Stimulated activated CD4-positive, alpha-beta T cell treated with anti-CD3 and anti-CD28 coated beads, TNF-alpha, amount 100 ng/mL, for 24 hours (primary cell): ENCODE measurements at regions not wholly inside any gene's neighbourhood (a gene's known extent, or its start where the extent isn't known, plus 50 kb on each side); places are given as distances from the start of the nearest gene placed in this dataset.

Experiments used
- DNase-seq, 3 experiments: peaks; one replicate each; pipeline ENCODE4 v3.0.0-alpha.2; 2020; ENCODE audit warnings: low read depth in 3 of 3

DNA sequence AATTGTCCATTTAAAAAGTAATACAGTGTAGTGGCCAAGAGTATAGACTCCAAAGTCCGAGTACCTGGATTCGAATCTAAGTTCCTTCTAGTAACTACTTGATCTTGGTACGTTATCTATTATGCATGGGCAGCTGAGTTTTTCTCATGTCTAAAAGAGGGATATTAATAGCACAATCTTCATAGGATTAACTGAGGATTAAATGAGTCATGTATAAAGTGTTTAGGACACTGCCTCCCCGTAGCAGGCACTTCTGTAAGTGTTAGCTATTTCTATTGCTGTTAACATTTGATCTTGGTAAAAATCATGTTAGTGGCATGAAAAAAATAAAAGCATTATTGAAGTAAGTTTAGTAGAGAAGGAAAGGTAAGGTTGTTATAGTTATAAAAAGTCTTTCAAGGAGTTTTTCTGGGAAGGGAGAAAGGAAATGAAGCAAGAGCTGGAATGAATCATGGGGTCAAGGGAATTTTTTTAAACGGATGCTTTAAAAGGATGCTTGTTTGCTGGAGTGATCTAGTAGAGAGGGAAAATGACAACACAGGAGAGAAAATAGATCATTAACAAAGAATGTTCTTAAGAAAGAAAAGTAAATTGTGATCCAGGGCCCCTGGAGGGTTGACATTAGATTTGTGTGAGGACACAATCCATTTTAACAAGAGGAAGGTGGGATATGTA is 502.2 kb upstream of the USP15 start:
- DNase-seq = no peak

DNA sequence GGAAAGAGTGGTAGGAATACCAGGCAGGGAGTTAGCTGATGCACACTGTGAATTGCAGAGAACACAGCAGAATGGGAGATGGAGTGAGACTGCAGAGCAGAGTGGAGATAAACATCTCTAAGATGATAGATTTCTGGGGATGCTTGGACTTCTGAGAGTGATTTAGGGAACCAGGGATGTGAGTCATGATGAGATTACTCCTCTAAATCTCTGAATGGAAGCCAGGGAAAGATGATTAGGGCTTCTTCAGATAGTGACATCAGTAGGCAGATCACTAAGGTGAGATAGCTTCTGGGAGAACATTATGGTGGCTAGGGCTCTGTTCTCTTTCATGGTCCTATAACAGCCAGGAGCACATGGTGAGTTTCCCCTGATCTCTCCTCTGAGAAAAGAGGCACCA is 501.5 kb upstream of the USP15 start:
- DNase-seq = no peak

DNA sequence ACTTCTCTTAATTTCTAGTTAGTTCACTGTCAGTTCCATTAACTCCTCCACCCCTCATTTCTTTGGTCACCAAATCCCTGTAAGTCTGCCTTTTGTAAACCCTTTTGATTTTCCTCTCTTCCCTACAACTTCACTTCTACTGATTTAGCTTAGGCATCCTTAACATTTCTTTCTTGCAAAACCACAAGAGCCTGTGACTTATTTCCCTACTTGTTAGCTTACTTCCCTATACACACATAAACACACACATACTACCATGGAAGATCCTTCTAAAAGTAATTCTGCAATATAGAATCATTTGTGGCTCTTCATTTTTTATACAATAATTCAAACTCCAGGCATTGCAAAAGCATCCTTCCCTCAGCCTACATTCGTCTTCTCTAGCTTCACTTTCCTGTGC is 494.3 kb upstream of the USP15 start:
- no peak for DNase-seq

DNA sequence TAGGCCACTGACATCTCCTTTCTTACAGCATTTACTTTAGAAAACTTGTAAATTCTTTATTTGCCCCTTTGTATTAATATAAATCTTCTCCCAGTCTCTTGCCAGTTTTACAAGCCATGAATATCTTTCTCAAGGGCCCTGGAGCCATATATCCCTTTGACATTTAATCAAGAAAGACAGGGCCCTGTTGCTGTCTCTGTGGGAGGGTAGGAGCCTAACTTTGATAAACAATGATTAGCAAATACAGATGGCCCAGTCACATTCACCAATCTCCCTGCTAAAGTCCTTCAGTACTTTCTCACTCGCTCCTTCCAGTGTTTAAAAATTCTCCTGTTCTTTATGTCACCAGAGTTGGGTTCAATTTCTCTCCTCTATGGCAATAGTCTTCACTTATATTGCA is 479.8 kb upstream of the USP15 start:
- no peak for DNase-seq

DNA sequence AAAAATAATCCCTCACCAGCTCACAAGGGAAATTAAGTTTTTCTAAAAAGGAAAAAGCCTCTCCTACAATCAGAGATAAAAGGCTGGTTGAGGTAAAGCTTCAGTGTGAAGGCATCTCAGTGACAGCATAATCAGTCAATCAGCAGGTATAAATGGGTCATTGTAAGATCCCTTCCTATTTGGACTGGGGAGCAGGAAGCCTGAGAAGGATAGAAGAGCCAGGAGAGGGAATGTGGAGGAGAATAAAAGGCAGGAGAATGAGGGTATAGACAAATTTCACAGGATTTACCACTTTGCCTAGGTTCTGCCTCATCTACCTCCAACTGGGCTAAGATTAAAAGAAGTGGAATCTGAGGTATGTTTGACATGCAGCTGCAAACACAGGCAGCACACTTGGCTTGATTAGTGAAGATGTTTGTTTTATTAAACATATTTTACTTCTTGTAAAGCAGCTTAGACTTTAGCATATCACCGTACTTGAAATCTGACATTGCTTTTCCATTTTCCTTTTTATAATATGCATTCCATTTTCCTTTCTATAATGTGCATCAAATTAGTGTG is 479.1 kb upstream of the USP15 start:
- DNase-seq = no peak

DNA sequence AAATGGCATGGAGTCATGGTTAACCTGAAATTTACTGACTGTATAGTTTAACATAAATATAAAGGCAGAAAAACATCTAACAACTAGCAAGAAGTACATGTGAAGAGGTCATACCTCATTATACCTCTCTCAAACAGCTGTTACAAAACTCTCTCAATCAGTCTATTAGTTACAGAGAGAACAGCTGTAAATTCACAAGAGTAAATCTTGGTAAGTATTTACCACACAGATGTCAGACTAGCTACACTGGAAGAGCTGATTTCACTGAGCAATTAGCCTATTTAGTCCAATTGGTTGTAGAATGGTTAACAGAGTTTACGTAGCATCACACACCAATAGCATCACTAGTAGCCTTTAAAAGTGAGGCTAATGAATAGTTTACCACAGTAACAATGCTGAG is 463.4 kb upstream of the USP15 start:
- DNase-seq = no peak

DNA sequence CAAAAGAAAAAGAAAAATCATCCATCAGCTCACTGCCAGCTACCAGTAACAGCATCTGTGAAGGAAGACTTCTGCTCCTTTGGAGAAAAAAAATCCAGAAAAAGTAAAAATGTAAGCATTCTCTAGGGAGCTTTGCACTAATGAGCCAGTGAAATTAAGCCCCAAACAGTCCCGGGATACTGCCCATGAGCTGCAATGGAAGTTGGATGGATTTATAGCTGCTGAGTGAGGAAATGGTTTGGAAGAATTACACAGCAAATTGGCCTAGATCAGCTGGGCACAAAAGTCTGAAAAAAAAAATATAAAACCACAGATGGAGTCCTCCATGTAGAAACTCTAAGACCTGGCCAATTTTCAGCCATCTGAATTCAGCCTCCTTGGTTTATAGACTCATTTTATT is 462.9 kb upstream of the USP15 start:
- no peak for DNase-seq

DNA sequence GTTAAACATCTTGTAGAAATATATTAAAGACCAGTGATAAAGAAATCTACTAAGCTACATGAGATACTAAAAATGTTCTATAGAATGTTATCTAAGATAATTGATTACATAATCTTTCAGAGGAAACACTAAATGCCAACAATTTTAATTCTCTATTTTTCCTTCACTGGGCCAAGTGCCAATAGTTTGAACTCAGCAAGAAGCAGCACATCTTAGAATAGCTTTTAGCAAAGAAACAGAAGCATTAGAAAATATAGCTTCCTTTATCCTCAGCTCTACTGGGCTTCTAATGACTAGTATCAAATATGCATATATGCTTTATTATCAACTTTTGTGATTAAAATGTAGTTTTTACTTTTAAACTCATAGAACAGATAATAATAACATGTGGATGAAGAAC is 461.4 kb upstream of the USP15 start:
- no peak for DNase-seq

DNA sequence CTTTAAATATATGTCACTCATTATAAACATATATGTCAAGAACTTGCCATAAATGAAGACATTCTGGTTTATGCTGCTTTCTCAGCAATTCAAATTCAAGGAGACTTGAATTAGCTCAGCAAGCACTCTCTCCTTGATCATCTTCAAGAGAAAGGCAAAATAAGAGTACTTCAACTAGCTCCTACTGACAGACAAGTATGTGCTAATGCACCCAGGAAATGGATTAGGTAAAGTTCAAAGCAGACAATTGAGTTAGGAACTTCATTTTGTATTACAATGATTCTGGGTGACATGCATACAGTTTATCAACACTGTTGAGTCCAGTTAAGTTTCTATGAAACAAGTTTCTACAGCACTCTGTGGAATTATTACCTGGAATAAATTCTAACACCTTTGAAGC is 455.9 kb upstream of the USP15 start:
- DNase-seq = no peak

DNA sequence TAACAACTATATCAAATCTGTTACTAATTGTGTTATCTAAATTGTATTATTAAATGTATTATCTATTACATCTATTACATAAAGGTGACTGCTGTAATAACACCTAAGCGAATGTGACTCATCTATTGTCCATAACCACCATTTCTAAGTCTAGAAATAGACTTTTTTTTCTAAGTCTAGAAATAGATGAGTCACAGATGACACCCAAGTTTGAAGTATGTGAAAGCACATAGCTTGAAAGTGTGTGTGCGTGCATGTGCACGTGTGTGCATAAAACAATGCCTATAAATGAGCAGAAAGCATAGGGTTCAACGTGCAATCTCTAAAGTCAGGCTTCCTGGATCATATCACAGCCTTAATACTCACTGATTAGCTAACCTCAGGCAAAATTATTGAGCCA is 451.3 kb upstream of the USP15 start:
- DNase-seq = no peak

DNA sequence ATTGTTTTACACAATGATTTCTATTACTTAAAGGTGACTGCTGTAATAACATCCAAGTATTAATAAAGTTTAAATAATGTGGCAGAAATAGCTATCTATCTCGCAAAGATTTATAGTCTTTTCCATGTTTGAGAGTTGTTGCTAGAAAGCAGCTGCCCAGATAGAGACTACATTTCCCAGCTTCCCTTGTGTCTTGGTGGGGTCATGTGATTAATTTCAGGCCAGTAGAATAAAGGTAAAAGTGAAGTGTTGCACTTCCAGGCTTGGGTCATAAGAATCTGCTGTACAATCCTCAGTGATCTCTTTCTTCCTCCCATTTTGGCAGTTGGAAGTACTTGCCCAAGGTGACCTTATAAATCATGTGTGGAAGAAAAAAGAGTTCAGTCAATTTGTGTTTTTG is 449.7 kb upstream of the USP15 start:
- DNase-seq = no peak

DNA sequence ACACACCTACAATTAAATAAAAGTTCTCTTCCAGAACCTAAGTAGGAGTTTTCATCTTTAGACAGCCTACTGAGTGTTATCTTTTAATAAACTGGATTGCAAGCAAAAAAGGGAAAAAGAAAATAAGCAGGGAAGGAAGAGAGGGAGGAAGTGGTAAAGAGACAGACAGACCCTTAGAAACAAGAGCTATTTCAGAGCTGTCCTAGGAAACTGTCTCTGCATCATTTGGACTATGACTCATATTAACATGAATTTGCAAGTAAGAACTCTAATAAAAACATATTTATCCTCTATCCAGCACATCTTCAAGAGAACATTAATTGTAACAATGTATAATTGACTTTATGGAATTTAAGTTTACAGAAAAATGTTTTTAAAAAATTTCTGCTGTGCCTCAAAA is 438.8 kb upstream of the USP15 start:
- no peak for DNase-seq

DNA sequence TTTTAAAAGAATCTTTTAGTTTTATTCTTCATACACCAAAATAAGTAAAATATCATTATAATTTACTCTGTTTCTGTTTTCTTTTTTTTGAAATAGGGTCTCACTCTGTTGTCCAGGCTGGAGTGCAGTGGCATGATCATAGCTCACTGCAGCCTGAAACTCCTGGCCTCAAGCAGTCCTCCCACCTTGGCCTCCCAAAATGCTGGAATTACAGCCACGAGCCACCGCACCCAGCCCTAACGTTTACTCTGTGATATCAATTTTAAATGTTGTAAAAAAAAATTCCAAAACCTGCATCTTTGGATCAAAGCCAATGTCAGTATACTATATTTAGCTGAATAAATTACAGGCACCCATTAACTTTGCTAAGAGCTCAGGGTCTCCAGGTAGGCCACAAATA is 437.1 kb upstream of the USP15 start:
- DNase-seq = no peak

DNA sequence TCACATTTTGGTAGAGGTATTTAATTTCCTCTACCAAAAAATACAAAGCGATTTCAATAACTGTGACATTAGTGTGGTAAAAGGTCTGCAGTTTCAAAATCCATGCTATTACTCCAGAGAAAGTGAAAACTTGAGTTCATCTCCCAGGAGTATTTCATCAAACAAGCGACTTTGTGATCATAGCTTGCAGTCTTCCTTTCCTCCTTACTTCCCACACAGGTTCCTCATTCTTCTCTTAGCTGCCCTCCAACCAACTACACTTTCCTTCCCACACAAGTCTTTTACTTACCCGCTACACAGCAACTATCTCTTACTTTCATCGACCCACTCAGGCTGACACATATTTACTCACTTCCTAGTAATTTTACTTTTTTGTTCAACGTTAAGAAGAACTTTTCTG is 413.4 kb upstream of the USP15 start:
- no peak for DNase-seq

DNA sequence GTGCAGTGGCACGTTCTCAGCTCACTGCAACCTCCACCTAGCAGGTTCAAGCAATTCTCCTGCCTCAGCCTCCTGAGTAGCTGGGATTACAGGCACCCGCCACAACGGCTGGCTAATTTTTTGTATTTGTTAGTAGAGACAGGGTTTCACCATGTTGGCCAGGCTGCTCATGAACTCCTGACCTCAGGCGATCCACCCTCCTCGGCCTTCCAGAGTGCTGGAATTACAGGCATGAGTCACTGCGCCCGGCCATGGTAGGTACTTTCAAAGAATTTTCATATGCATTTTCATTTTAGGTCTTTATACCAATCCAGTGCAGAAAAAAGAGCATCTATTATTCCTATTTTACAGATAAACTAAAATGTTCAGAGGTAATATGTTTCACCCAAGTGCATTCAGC is 411.3 kb upstream of the USP15 start:
- no peak for DNase-seq

DNA sequence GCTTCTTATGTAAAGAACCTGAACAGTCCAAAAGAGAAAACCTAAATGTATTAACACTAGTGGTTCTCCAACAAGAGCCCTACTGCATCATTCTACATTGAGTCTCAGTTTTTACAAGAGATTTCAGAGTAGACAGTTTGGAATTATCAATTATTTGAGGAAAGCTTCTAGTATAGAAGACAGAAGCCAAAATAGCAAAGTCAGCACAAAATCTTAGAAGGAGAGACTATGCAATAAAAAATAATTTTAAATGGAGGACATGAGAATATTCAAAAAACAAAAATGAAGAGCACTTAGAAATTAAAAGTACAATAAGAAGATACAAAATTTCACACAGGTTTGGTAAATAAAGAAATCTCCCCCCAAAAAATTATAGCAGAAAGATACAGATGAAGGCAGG is 406.3 kb upstream of the USP15 start:
- DNase-seq = no peak

DNA sequence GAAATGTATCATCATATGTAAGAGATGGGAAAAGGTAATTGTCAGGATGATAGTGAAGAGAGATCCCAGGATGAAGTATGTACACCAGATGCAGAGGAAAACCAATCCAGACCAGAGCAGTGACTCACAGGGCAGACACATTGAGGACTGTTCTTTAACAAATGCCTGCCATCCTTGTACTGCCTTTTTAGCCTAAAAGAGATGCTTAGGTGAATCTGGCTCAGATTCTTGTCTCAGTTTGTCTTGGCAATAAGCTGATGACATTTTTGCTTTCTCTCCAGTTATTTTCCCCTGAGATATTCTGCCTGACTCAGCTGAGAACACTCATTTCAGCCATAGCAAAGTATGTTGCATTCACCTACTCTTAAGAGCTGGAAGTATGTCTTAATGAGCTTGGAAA is 405.3 kb upstream of the USP15 start:
- no peak for DNase-seq

DNA sequence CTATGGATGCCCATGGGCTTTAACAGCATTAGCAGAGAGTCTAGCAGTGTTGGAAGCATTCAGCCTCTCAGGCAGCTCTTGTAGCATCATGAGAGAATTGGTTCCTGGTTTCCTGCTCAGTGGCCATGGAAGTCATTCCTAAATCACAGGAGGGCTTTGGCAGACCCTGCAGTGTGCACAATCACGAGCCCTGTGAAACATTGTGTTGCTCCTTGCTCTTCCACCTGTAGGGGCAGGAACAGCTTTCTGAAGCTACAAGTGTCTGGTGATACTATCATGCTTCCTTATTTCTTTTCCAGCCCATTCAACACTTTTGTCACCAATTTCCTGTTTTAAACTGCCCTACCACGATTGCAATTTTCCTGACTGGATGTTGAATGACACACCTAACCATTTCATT is 402.2 kb upstream of the USP15 start:
- no peak for DNase-seq

DNA sequence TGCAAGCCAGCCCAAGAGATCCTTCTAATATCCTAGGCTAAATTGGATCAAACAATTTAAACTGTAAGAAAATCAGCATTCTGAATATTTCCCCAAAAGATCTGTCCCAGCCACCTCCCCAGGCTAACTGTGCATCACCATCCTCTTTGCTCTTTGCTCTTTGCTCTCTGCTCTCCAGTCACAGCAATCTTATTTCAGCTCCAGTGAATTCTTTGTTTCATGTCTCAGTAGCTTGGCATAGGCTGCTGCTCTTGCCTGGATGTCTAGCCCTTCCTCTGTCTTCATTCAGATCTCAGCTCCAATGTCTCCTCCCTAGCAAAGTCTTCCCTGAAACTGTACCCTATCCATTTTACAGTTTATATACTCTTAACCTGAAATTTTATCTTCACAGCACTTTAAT is 399.8 kb upstream of the USP15 start:
- DNase-seq = no peak

DNA sequence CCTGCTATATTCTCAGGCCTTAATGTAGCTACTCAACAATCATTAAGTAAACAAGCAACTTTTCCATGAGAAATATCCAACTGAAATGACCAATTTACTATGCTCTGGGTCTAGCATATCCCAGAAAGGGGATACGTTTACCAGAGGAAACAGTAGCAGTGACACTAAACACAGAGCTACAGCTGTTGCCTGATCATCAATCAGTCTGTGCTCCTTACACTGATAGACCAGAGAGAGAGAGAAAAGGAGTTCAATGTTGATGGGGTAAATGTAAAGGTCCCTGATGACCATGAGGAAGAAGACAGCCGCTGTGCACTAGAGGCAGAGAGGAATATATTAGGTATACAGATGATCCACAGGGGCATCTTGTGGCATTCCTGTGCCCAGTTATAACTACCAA is 397.2 kb upstream of the USP15 start:
- no peak for DNase-seq

DNA sequence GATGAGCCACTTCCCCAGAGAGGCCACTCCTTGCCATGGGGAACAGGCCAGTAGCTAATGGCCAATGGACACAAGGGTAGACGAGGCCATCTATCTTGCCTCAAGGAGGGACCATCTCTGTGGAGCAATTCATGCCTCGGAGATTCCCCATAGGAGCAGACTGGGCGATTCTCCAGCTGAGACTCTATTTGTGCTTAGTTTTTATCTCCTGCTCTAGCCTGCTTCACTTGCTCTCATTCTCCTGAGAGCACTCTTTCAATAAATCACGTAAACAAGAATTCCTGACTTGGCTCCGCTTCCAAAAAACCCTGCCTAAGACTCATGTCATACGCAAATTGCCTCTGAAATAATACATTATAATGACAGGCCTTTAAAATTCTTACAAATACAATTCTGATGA is 396.4 kb upstream of the USP15 start:
- DNase-seq = no peak

DNA sequence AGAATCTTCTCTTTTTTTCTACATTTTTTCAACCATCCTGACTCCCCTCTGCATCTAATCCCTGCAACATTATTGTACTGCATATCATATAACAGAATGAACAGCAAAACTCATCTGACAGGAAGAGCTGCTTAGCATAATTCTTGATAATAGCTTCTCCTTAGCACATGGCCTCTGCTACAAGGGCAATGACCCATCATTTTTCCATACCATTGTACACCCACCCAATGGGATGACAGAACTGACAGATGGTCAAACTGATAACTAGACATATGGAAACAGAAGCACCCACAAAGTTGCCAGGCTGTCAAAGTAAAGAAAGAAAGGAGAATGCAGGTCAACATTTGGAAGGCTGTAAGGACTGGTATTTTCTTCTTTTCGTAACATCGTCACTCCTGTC is 390.4 kb upstream of the USP15 start:
- DNase-seq = no peak

DNA sequence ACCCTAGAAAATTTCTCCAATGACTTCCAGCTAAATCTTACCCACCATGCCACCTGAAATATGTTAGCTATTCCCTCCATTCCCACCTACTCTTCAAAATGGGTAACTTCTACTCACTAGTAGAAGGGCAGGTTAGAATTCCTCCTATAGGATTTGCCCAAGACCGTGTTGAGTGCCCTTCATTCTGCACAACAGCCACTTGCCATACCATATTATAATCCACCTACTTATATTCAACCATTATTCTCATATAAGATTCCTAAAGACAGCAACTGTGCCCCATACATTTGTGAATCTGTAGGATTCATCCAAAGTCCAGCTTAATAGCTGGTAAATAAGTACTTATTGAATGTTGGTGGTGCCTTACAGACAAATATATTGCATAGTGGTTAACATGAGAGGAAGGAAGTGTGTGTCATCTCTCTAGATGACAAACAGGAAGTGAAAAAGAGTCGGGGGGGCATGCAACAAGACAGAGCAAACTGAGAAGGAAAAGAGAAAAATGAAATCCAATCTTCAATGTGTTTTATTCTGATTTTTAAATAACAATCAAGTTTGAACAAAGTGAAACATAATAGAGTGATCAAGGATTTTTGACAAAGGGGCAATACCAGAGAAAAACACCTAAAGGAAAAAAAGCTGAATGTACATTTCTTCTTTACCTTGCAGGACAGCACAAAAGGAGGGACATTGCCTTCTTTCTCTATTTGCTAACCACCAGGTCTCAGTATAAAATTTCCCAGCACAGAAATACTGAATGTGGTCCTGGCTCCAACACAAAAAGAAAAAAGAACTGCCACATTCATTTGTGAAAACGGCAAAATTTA is 389.3 kb upstream of the USP15 start:
- DNase-seq = no peak

DNA sequence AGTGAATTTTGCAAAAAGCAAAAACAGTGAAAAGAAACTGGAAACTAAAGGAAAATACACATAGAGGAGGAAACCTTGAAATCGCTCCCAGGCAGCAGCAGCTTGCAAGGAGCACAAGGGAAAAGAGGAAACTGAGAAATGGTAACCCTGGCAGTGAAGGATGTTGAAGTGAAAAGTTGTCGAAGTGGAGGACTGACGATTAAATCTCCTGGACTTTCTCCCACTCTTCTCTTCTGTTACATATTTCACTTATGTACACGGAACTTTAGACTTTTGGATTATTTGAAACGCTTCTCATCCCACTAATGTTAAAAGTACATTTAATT is 388.8 kb upstream of the USP15 start:
- DNase-seq = no peak
